ENCODE measurements at regions not wholly inside any gene's neighbourhood (a gene's known extent, or its start where the extent isn't known, plus 50 kb on each side); places are given as distances from the start of the nearest gene placed in this dataset.

GRCh38 chr2:180115675-180116074 is 108.6 kb upstream of the CWC22 start:
- ATAC-seq (ENCODE audit: low read depth) (no peak), DNase-seq (peak; percentile 16)
- Histone ChIP-seq H3K9ac (ENCODE audit: low read depth, low read length) (no peak overlapping the region), H3K18ac (ENCODE audit: low read depth, low read length) (no peak overlapping the region), H3K36me3 (ENCODE audit: control insufficient read depth, insufficient read depth, low read length) (no peaks in the 10 kb centered on the region), H2BK5ac (ENCODE audit: low read depth, low read length, poor library complexity, severe bottlenecking) (no peak overlapping the region), H3K4me2 (ENCODE audit: low read depth, low read length) (no peak overlapping the region), H3K27ac (ENCODE audit: insufficient read depth, low read length) (no peak overlapping the region), H2BK15ac (ENCODE audit: low read depth, low read length) (no peak overlapping the region), H3K4me3 (ENCODE audit: insufficient read depth, low read depth, low read length) (no peak overlapping the region), H4K91ac (ENCODE audit: insufficient read depth, low read depth, low read length) (no peak overlapping the region), H2BK120ac (ENCODE audit: low read depth, low read length) (no peak overlapping the region), H3K4me1 (ENCODE audit: control insufficient read depth, insufficient read depth, low read length) (no peaks in the 10 kb centered on the region), H3K23ac (ENCODE audit: low read depth, low read length) (no peak overlapping the region), H2AK5ac (ENCODE audit: low read depth, low read length) (no peak overlapping the region), H3K27me3 (ENCODE audit: control insufficient read depth, insufficient read depth, low read length) (no peaks in the 10 kb centered on the region), H2AK9ac (replicated peaks; ENCODE audit: low read depth, low read length, poor library complexity) (no peak overlapping the region), H4K8ac (ENCODE audit: low read depth in 2 of 2, low read length in 2 of 2) (no peak overlapping the region), H3K4ac (ENCODE audit: low read depth, low read length) (no peak overlapping the region), H4K5ac (ENCODE audit: low read depth, low read length) (no peak overlapping the region), H4K20me1 (ENCODE audit: insufficient read depth, low read length) (no peaks in the 10 kb centered on the region), H2AFZ (replicated peaks; ENCODE audit: low read length, poor library complexity) (no peak overlapping the region), H3K56ac (ENCODE audit: extremely low read depth, insufficient read depth, low read length) (no peak overlapping the region), H2BK20ac (ENCODE audit: low read depth, low read length) (no peak overlapping the region), H3K9me1 (ENCODE audit: insufficient read depth, low read length) (no peaks in the 10 kb centered on the region), H3K14ac (replicated peaks; ENCODE audit: low read depth, low read length) (no peak overlapping the region), H3K9me3 (ENCODE audit: control insufficient read depth, insufficient read depth, low read length) (no peaks in the 10 kb centered on the region), H3K79me1 (ENCODE audit: low read depth in 1 of 2, low read length in 2 of 2) (no peaks in the 10 kb centered on the region)
- 100% methylated on average over 1 of the region's 2 CpGs; no CpG with 5 or more reads in 1 of the 2 experiments for WGBS, 2 experiments (ENCODE audit: extremely low coverage in 2 of 2, insufficient read length in 1 of 2)
- no TSS peak for BruUV-seq (replicated peaks)
- POLR2A ChIA-PET (ENCODE audit: unreplicated experiment), result no interaction called here
- dilution Hi-C loops (cut with HindIII; ENCODE audit: low sequenced_read_pairs, unreplicated experiment) (no loop called here), in situ Hi-C loops (cut with MboI; ENCODE audit: low sequenced_read_pairs) (no loop called here), intact Hi-C loops (cut with micrococcal nuclease) (no loop called here)
- TF ChIP-seq, protein P1, sequence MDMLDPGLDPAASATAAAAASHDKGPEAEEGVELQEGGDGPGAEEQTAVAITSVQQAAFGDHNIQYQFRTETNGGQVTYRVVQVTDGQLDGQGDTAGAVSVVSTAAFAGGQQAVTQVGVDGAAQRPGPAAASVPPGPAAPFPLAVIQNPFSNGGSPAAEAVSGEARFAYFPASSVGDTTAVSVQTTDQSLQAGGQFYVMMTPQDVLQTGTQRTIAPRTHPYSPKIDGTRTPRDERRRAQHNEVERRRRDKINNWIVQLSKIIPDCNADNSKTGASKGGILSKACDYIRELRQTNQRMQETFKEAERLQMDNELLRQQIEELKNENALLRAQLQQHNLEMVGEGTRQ (IDR thresholded peaks at IDR 0.05; ENCODE audit: low read depth, low read length), result no peak
- CTCF ChIA-PET, result no interaction called here
